Stimulated activated CD4-positive, alpha-beta T cell treated with anti-CD3 and anti-CD28 coated beads, Interleukin-15, amount 100 ng/mL, for 48 hours (primary cell): ENCODE measurements at regions not wholly inside any gene's neighbourhood (a gene's known extent, or its start where the extent isn't known, plus 50 kb on each side); places are given as distances from the start of the nearest gene placed in this dataset.
"Not testable (repeated sequence)": the region's sequence is repeated elsewhere in the genome, so short reads cannot be mapped to it uniquely, and the experiment has no call there.

Experiments used
- DNase-seq, 2 donors: peaks; one replicate each; pipeline ENCODE4 v3.0.0-alpha.2; 2020; ENCODE audit warnings: low read depth in 2 of 2

DNA sequence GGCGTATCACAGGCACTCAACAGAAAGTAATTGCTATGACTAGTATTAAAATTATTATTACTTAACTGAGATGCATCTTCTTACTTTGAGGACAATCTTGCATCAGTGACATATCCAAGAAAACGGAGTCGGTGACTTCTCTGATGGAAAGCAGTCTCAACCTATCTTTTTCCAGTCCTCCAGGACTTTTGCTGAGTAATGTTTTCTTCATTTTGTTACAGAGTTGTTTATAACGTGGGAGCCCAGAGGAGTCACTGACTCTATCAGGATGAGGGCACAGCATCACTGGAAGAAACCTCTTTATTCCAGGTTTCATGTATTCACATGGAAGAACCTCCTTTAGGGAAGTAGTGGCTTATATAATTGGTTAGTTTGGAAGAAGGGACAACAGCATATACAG lies 51.5 kb upstream of the MELK start:
- DNase-seq = no peak

DNA sequence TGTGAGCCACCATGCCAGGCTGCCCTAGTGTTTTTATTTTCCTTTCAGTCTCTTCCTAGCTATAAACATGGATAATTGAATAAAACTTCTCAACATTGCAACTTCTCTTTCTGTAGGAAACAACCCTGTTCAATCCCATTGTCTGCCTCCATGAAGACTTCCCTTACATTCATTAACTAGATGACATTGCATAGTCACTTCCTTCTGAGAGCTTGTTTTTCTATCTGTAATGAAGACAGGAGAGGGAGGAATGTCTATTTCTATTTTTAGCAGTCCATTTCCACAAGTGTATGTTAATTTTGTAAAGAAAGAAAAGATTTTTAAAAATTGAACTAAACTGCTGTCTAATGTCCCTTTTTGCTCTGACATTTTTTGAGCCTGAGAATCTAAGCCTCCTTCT lies 55.6 kb upstream of the MELK start:
- DNase-seq = no peak

DNA sequence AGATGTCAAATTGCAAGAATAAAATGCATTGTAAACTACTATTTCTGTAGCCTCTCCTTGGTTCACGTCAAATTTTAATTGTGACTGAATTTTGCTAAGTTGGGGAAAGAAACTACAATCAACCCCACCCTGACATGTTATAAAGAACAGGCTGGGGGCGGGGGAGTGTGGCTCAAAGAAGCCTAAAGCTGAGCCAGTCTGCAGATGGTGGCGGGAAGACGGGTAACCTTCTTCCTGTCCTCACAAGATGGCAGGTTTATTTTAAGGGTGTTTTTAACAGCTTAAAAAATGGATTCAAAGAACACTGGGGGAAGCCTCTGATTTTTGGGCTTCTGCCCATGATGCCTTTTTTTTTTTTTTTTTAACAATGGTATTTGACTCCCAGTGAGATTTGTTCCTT lies 68.5 kb upstream of the MELK start:
- no peak for DNase-seq

DNA sequence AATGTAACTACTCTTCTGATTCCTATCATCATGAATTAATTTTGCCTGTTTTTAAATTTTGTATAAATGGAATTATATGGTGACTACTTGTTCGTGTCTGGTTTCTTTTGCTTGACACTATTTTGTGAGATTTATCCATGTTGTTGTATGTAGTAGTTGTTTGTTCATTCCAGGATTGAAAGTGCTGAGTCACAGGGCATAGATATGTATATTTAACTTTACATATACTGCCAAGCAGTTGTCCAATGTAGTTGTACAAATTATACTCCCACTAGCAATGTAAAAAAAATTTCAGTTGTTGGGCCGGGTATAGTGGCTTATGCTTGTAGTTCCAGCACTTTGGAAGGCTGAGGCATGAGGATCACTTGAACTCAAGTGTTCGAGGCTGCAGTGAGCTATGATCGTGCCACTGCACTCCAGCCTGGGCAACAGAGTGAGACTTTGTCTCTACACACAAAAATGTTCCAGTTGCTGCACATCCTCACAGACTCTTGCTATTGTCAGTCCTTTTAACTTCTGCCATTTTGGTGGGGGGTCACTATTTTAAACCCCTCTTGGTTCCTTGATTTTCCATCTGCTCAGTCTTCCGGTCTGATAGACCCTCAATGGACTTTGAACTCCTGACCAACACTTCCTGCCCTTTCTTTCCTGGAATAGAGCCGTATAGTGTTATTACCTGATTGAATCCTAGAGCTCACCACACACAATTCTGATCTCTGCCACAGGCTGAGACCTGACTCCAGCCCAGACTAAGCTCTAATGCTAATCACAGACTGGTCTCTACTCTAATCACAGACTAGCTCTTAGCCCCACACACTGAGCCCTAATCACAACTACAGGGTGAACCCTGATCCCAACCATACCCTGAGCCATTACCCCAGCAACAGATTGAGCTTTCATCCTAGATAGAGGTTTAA lies 69.3 kb upstream of the MELK start:
- DNase-seq = no peak

DNA sequence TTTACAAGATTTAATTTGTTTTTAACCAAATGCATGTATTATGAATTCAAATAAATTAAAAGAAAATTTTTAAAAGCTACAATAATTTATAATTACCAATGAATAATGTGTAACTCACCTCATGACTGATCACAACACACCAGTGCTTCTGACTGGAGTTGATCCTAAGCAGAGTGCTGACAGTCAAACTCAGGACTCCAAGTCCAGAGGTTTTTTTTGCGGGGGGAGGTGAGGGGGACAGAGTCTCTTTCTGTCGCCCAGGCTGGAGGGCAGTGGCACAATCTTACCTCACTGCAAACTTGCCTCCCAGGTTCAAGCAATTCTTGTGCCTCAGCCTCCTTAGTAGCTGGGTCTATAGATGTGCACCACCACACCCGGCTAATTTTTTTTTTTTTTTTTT lies 71.0 kb upstream of the MELK start:
- DNase-seq = no peak

DNA sequence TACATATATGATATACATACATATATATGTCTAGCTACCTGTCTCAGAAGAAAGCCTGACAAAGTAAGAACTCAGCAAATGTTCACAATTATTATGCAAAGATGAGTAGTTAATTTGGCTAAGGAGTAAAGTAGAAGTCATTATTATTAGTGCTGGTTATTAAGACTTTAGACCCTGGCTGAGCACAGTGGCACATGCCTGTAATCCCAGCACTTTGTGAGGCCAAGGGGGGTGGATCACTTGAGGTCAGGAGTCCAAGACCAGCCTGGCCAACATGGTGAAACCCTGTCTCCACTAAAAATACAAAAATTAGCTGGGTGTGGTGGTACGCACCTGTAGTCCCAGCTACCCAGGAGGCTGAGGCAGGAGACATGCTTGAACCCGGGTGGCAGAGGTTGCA lies 71.8 kb upstream of the MELK start:
- DNase-seq = not testable (repeated sequence)

DNA sequence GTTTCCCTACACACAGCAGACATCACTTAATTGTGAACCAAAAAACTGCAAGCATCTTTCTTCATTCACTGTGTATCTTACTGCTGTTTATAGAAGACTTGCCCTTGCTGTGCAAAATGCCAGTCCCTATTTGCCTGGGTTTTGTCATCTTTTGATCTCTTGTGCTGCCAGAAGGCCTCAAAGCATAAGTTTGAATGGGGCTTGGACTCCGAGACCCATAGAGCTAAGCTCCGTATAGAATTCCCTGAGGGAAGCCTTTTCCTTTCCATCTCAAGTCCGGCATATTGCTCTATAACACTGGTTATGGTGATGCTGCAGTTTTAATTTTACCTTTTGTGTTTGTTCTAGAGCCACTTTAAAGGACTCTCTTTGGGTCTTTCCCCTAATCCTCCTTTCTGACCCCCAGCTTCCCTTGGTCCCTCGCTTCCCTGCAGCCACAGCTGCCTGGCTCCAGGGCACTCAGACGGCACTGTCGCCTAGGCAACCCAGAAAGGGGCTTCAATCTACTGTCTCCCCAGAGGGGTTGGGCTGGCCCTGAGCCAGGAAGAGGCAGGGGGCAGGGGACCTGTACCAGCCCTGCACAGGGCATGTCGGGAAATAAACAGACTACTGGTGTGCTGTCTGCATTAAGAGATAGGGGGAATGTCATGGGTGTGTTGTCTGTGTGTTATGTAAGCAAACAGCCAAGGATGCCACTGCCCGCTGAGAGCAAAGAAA lies 73.4 kb upstream of the MELK start:
- DNase-seq = no peak

DNA sequence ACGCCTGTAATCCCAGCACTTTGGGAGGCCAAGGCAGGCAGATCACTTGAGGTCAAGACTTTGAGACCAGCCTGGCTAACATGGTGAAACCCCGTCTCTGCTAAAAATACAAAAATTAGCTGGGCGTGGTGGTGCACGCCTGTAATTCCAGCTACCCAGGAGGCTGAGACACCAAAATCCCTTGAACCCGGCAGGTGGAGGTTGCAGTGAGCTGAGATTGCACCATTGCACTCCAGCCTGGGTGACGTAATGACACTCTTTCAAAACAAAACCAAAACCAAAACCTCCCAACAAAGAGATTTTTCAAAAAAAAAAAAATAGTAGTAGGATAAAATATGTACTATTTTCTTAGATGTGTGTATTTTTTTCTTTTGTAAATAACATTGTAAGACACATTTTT lies 79.1 kb upstream of the MELK start:
- peak in 1 of 2 donors; percentile 21 for DNase-seq

DNA sequence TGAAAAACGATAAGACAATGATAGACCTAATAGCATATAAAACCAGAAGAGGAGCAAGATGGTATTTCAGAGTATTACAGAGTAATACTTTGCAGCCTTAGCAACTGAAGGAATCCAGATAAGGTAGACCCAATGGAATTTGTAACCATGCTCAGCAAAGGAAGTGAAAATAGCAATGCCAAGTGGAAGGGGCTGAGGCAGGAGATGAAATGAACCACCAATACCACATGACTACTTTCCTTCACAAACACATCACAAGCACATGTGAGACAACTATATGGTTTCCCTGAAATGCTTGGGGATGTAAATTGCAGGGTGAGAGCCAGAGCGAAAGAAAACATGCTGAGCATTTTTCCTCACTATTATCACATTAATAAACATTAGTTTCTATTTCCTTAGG lies 79.8 kb upstream of the MELK start:
- no peak for DNase-seq

DNA sequence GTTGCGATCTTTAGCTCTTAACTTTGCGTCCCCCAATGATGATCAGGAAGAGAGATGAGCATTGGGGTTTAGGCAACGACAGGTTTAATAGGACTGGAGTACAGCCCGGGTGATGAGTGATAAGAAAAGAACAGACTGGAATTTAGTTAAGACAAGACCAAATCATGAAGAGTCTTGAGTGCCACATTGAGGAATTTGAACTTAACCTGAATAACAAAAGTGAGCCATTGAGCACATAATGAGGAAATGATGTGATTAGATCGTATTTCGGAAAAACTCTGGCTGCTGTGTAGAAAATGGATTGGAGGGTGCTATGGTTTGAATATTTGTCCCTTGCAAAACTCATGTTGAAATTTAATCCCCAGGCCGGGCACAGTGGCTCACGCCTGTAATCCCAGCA lies 83.2 kb upstream of the MELK start:
- DNase-seq = no peak

DNA sequence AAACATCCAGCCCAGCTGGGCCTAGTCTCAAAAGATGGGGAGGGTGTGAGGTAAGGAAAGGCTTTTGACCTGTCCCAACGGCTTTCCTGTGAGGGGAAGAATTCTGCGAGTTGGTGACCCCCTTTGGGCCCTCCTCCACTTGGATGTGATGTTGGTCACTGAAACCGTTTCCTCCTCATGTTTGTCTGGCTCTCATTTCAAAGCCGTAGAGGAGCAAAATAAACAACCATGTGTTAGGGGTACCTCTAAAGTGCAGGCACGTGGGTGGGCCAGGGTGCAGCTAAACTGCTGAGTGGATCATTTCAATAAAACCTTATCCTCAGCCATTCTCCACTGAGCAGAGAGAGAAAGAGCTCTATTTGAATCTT lies 84.3 kb upstream of the MELK start:
- no peak for DNase-seq

DNA sequence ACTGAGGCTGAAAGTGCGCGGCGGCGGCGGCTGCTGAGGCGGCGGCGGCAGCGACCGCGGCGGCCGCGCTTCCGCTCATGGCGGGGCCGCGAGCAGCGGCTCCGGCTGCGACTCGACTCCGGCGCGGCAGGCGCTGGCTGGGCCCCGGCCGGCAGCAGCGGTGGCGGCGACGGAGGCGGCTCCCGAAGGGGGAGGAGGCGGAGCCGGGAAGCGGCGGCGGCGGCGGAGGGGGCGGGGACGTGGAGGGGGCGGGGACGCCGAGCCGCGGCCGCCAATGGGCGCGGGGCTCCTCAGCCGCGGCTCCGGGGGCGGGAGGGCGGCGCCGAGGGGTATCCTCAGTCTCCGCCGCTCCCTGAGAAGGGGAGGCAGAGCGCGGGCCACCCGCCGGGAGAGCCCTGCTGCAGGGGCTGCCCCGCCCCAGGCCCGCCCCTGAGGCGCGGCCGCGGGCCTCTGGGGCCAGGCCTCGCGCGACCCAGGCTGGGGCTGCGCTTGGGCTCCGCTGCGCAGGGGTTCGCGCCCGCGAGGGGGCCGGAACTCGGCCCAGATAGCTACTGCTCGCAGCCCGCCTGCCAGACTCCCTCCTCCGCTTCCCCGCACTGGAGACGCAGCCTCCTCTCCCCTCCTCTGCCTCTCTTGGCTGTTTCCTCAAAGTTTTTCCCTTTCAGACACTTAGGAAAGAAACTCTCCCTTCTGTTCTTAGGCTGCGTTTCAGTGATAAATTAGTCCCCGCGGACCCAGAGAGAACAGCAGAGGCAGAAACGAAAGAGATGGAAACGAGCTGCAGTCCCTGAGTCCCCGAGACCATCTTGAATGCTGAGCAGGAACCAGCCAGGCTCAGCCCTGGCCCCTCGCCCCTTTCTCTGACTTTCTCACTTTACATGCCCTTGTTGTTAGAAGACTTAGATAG lies 85.0 kb upstream of the MELK start:
- DNase-seq = peak; percentile 80 to 89

DNA sequence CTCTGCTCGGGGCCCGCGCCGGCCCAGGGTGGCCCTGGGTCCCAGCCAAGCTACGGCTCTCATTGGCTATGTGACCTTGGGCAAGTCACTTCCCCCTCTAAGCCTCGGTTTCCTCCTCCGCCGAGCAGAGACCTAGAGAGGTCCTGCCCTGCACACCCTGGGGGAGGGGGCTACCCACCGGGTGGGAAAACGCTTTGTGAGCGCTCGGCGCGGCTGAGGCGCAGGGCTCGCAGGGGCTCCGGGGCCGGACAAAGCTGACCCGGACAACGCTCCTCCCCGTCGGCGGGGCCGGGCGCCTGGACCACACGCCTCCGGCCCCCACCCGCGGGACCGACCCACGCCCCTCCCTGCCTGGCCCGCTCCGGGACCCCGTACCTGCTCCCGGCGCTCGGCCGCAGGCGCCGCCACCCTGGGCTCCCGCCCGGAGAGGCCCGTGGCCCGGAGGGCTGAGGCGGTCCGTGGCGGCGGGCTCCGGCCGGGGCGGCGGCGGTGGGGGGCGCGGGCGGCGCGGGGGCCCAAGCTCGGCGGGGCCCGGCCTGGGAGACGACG lies 85.7 kb upstream of the MELK start:
- DNase-seq = peak; percentile 41

DNA sequence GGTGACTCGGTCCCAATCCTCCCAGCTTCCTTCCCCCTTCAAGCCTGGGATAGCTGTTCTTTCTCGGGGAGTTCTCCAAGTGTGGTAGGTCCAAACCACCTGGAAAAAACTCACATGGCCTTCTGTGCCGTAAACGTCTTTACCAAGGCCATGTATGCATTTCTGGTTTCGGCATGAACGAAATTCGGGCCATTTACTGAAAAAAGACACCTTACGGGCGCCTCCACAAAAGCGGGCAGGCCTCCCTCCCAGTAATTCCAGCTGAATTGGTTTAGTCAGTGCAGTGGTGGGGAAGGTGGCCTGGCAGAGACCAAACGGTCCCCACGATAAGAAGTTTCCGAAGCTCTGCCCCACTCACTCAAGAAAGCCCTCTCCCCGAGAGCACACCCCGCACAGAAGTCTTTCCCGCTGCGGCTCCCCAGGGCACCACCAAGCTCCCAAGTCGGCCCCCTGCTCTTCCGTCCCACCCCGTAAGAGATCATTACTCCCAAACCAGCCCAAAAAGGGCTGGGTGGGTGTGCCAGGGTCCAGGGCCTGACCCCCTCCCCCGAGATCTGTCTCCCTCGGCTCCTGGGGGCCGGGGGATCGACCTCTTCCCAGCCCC lies 86.3 kb upstream of the MELK start:
- DNase-seq = no peak

DNA sequence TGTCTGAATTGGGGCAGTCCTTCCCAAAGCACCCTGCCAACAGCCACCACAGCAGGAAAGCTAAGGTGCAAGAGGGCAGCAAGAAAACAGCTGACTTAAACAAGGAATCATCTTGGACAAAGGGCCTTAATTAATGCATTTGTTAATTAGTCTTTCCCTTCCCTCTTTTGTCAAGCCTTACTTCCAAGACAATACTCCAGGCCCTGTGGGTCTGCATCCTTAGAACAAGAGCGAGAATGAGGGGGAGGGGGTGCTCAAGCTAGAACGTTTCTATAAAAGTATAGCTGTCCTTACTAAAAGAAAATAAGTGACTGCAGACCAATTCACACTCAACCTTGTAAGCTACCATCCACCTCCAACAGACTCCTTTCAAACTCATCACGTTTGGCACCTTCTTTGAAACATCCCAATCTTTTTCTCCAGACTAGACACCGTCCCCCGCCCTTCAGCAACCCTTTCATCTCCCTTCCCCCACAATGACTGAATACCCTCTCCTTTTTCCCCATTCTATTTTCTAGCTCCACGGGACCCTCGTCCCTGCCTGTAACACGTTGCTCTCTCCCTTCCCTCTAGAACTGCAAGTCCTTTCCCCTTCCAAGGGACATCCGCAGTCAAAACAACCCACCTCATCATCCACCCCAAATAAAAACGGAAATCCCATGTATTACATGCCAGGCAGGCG lies 85.7 kb upstream of the RNF38 start:
- no peak for DNase-seq

DNA sequence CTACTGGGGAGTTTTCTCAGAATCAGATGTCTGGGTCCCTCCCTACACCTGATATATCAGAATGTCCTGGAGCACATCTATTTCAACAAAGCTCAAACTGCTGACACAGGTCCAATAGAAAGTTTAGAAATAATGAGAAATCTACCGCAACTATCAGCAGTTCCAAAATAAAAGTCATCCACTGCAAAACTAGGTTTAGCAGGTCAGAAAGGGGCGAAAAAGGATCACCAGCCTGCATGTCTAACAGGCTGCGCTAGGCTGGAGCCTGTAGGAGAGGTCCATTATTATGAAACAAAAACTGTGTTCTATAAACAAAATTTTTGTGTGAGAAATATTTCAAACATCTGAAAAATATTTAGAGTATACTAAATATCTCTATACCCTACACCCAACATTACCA lies 84.1 kb upstream of the RNF38 start:
- DNase-seq = no peak

DNA sequence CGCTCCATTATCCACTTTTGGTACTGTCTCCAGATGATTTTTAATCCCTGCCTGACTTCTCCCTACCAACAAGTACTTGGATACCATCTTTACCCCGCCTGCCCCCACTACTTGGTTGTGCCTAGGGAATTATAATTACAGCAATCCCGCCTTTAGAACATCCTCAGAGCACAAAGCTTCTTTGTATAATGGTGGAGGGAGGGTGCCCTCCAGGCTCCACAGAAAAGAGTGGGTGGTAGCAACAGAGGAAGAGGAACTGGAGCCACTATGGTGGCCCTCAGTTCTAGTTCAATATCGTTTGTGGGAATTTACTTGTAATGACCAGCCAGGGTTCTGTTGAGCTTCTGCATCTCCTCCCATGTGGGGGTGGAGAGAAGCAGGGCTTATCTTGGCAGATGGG lies 79.0 kb upstream of the RNF38 start:
- no peak for DNase-seq

DNA sequence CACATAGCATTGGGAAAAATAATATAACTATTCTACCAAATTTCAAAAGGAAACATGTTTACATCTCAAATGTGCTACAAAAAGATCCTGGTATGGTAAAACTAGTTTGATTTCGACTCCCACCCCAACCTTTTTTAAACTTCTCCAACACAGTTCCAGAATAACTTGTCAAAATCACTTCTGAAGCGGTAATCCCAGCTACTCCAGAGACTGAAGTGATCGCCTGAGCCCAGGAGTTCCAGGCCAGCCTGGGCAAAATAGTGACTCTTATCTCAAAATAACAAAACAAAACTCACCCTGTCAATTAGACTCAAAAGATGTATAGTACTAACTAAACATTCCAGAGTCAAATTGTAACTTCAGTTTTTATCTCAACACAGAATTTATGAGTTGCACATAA lies 71.3 kb upstream of the RNF38 start:
- DNase-seq = no peak

DNA sequence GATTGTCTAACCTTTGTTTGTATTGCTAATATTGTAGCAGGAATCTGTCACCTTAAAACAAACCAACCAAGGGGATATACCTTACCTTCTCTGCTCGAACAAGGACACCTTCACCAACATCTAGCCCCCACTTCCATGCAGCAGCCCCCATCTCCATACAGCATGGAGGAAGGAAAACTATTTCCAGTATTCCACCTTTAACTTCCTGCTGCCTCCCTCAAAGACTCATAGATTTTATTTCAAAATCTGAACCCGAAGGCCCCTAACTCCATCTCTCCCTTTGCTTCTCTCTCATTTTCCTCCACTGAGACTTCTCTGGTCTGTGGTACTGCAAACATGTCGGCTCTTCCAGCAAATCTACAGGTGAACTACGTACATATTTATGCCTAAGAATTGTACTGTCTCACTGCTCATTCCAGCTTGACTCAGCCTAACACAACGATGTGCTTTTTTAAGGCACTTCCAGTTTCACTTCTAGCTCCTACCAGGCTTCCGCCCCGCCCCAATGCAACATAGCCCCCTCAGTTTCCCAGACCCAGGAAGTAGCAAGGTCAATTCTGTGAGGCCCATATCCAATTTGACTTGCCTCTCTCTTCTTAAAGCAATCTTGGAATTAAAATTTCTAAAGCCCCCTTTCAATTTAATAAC lies 70.7 kb upstream of the RNF38 start:
- peak in 1 of 2 donors; percentile 46 for DNase-seq

DNA sequence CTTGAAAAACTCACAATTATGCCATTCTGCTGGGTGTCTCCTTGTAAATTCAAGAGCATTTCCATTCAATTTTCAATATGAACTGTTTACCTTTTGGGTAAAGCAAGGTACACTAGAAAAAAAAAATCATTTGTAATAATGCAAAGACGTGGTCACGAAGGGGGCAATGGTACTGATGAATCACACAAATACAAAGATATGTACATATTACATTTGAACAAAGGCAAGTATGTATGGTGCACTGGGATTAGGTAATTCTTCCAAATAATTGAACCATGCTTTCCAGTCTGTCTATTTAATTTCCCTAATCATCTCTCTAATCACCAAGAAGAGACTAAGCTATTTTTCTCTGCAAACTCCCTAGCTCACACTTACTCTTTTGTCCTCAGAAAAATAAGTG lies 63.4 kb upstream of the RNF38 start:
- DNase-seq = no peak
